B cell (primary cell): ENCODE measurements at regions not wholly inside any gene's neighbourhood (a gene's known extent, or its start where the extent isn't known, plus 50 kb on each side); places are given as distances from the start of the nearest gene placed in this dataset.

Source experiments
- EZH2 ChIP-seq: IDR thresholded peaks from 2 replicates; pipeline ENCODE4 v1.6.1; 2012; ENCODE audit warnings: borderline replicate concordance, low read depth, mild to moderate bottlenecking, moderate library complexity, low read length; ENCODE audit not compliant: insufficient read depth, poor library complexity, severe bottlenecking
- TF ChIP-seq, protein P1 (sequence below): fragments of 200-600 bp; IDR thresholded peaks from one replicate; pipeline ENCODE4 v1.8.0; 2022; ENCODE audit warnings: antibody characterized with exemption, mild to moderate bottlenecking

DNA sequence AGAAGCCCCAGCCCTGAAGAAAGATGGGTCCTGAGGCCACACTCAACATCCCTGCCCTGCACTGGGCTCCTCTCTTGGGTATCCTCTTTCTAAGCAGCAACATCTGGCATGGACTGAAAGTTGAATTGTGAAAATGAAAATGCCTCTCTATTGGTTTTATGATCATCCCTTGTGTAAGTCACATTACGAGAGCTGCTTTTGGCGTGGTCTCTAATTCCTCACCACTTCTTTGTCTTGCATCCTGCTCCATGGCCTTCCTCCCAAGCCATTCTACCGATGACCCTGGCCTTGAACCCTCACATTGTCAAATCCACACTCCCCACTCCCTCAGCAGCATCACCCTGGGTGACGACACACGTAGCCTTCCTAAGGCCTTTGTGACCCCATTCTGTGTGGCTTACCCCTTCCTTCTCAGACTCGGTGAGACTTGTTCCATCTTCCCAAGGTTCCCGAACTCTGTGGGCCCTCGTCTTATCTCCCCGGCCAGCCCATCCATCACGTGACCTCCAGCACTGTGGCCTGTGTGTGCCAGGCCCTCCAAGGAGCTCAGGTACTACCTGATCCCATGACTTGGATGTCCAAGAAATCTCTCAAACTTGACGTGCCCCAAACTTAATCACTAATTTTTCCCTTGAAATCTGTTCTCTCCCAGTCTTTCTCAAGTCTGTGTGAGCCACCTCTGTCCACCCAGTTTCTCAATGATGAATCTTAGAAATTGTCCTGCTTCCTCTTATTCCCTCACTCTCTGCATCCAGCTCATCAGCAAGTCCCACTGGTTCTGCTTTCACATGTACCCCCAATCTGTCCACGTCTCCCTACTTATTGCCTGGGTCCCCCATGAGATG lies 194.7 kb upstream of the HS6ST1 start:
- TF ChIP-seq, protein P1, sequence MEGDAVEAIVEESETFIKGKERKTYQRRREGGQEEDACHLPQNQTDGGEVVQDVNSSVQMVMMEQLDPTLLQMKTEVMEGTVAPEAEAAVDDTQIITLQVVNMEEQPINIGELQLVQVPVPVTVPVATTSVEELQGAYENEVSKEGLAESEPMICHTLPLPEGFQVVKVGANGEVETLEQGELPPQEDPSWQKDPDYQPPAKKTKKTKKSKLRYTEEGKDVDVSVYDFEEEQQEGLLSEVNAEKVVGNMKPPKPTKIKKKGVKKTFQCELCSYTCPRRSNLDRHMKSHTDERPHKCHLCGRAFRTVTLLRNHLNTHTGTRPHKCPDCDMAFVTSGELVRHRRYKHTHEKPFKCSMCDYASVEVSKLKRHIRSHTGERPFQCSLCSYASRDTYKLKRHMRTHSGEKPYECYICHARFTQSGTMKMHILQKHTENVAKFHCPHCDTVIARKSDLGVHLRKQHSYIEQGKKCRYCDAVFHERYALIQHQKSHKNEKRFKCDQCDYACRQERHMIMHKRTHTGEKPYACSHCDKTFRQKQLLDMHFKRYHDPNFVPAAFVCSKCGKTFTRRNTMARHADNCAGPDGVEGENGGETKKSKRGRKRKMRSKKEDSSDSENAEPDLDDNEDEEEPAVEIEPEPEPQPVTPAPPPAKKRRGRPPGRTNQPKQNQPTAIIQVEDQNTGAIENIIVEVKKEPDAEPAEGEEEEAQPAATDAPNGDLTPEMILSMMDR, result no peak
- no peak for TF ChIP-seq EZH2
